Lower lobe of right lung (tissue), 2 donors: ENCODE measurements at regions not wholly inside any gene's neighbourhood (a gene's known extent, or its start where the extent isn't known, plus 50 kb on each side); places are given as distances from the start of the nearest gene placed in this dataset.
"Not testable (repeated sequence)": the region's sequence is repeated elsewhere in the genome, so short reads cannot be mapped to it uniquely, and the experiment has no call there.

ENCODE experiments used
- ATAC-seq, 2 donors: fragments of 200-7000 bp; cut with Tn5 transposase; one replicate each; pipeline ENCODE4 v1.9.1; 2020 to 2022; ENCODE audit warnings: mild to moderate bottlenecking in 2 of 2, moderate library complexity in 2 of 2
- DNase-seq: peaks from one replicate; pipeline ENCODE4 v3.0.0-alpha.2; 2020
- H3K27ac ChIP-seq: fragments of 200-600 bp; one replicate; pipeline ENCODE4 v1.8.0; 2022
- H3K27me3 ChIP-seq: fragments of 200-600 bp; one replicate; pipeline ENCODE4 v1.8.0; 2022; ENCODE audit warnings: low read depth
- H3K36me3 ChIP-seq: fragments of 200-600 bp; one replicate; pipeline ENCODE4 v1.8.0; 2022; ENCODE audit warnings: mild to moderate bottlenecking
- H3K4me1 ChIP-seq: fragments of 200-600 bp; one replicate; pipeline ENCODE4 v1.8.0; 2022
- H3K4me3 ChIP-seq: fragments of 200-600 bp; one replicate; pipeline ENCODE4 v1.8.0; 2022; ENCODE audit warnings: mild to moderate bottlenecking
- H3K9me3 ChIP-seq: fragments of 200-600 bp; one replicate; pipeline ENCODE4 v1.8.0; 2022
- intact Hi-C: fragments of 100-400 bp; cut with DNase I; formaldehyde crosslinking; loops from one replicate; pipeline ENCODE4 v1.11.0; 2022
- TF ChIP-seq, protein P1 (sequence below): fragments of 200-600 bp; IDR thresholded peaks from one replicate; pipeline ENCODE4 v1.8.0; 2022; ENCODE audit warnings: antibody characterized with exemption, mild to moderate bottlenecking
- donor health status: DM: no; HTN: yes; CAD: no; lungs with severe emphysema.

DNA sequence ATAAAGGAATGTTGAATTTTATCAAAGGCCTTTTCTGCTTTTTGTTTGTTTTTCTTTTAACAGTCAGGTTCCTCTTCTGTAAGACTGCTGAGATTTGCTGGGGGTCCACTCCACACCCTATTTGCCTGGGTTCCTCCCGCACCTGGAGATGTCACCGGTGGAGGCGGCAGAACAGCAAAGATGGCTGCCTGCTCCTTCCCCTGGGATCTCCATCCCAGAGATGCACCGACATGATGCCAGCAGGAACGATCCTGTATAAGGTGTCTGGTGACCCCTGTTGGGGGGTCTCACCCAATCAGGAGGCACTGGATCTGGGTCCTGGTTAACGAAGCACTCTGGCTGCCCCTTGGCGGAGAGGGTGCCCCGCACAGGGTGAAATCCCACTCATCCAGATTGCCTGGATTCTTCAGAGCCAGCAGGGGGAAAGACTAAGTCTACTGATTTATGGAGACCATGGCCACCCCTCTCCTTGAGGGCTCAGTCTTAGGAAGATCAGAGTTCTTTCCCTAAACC is 244.0 kb upstream of the MDGA2 start:
- ATAC-seq = no peak
- Histone ChIP-seq H3K4me3 (no peak overlapping the region), H3K36me3 (no peaks in the 10 kb centered on the region), H3K9me3 (peaks cover 6% of the 10 kb centered on the region), H3K4me1 (no peaks in the 10 kb centered on the region), H3K27ac (no peak overlapping the region), H3K27me3 (no peaks in the 10 kb centered on the region)
- intact Hi-C loops = no loop called here
- TF ChIP-seq, protein P1, sequence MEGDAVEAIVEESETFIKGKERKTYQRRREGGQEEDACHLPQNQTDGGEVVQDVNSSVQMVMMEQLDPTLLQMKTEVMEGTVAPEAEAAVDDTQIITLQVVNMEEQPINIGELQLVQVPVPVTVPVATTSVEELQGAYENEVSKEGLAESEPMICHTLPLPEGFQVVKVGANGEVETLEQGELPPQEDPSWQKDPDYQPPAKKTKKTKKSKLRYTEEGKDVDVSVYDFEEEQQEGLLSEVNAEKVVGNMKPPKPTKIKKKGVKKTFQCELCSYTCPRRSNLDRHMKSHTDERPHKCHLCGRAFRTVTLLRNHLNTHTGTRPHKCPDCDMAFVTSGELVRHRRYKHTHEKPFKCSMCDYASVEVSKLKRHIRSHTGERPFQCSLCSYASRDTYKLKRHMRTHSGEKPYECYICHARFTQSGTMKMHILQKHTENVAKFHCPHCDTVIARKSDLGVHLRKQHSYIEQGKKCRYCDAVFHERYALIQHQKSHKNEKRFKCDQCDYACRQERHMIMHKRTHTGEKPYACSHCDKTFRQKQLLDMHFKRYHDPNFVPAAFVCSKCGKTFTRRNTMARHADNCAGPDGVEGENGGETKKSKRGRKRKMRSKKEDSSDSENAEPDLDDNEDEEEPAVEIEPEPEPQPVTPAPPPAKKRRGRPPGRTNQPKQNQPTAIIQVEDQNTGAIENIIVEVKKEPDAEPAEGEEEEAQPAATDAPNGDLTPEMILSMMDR = no peak
- no peak for DNase-seq

- no peaks in the 10 kb centered on the region for H3K27me3 ChIP-seq
- DNase-seq (no peak), ATAC-seq (no peak)
- intact Hi-C loops = no loop called here
- no peak overlapping the region for H3K4me3 ChIP-seq
- TF ChIP-seq, protein P1 = peak; percentile 46
- H3K4me1 ChIP-seq = no peaks in the 10 kb centered on the region
- no peak overlapping the region for H3K27ac ChIP-seq
- no peaks in the 10 kb centered on the region for H3K9me3 ChIP-seq
- H3K36me3 ChIP-seq = no peaks in the 10 kb centered on the region
These were observed 242.0 kb upstream of the MDGA2 start for GRCh38 chr14:47917344-47917954.

- H3K36me3 ChIP-seq, H3K4me1 ChIP-seq, H3K27me3 ChIP-seq, ATAC-seq, intact Hi-C loops, H3K27ac ChIP-seq, H3K4me3 ChIP-seq, DNase-seq, H3K9me3 ChIP-seq: not testable (repeated sequence)
These were observed 225.7 kb upstream of the MDGA2 start for GRCh38 chr14:47901141-47901540.

DNA sequence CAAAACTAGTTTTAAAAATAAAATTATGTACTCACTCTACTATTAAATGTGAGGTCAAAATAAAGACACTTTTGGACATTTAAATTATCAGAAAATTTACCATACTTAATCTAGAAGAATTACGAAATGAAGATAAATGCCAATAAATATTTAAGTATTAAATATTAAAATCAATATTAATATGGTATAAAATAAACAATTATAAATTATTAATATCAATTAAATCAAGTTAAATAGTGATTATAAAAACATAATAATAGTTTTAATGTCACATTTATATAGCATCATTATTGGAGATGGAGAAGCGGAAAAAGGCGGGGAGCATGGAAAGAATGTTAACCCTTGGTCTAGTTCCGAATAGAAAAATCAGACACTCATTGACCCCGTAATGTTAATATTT is 224.3 kb upstream of the MDGA2 start:
- Histone ChIP-seq H3K9me3 (no peaks in the 10 kb centered on the region), H3K27me3 (no peaks in the 10 kb centered on the region), H3K4me1 (no peaks in the 10 kb centered on the region), H3K27ac (no peak overlapping the region), H3K4me3 (no peak overlapping the region), H3K36me3 (no peaks in the 10 kb centered on the region)
- ATAC-seq (no peak), DNase-seq (no peak)
- TF ChIP-seq, protein P1 = no peak
- intact Hi-C loops = no loop called here

DNA sequence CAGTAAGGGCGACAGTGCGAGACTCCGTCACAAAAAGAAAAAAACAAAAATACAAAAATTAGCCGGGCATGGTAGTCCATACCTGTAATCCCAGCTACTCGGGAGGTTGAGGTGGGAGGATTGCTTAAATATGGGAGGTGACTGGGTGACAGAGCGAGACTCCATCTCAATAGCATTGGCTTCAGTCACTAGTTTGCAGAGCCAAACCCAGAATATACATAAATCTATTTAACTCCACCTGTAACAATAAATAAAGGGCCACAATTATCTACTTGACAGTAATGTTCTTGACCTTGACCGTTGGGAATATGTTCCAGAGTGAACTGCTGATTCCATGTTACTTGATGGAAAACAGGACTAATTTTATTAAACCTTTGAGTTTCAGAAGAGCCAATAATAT is 198.9 kb upstream of the MDGA2 start:
- TF ChIP-seq, protein P1 = no peak
- ATAC-seq (no peak), DNase-seq (no peak)
- intact Hi-C loops = no loop called here
- H3K9me3 ChIP-seq = no peaks in the 10 kb centered on the region
- H3K36me3 ChIP-seq = no peaks in the 10 kb centered on the region
- H3K4me1 ChIP-seq = no peaks in the 10 kb centered on the region
- no peak overlapping the region for H3K4me3 ChIP-seq
- H3K27me3 ChIP-seq = no peaks in the 10 kb centered on the region
- no peak overlapping the region for H3K27ac ChIP-seq

DNA sequence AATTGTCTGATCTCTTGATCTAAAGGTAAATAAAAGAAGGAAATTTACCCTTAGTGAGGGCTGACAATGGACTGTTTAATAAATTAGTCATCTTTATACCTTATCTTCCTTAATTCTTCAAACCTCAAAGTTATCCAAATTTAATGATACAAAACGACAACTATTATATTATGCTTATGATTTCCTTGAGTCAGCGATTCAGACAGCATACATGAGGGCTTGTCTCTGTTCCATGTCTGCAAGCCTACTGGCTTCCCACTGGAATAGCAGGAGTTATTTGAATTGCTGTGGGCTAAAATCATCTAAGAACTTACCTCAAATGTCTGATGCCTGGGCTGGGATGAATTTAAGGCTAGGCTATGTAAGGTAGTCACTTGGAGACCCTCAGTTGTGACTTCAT is 197.2 kb upstream of the MDGA2 start:
- no peaks in the 10 kb centered on the region for H3K9me3 ChIP-seq
- H3K27ac ChIP-seq = no peak overlapping the region
- no peak for ATAC-seq
- H3K4me1 ChIP-seq = no peaks in the 10 kb centered on the region
- no peak overlapping the region for H3K4me3 ChIP-seq
- H3K27me3 ChIP-seq = no peaks in the 10 kb centered on the region
- intact Hi-C loops = no loop called here
- no peaks in the 10 kb centered on the region for H3K36me3 ChIP-seq
- DNase-seq = no peak
- TF ChIP-seq, protein P1 = no peak
